NCI-H2227 (cell line): ENCODE measurements at regions not wholly inside any gene's neighbourhood (a gene's known extent, or its start where the extent isn't known, plus 50 kb on each side); places are given as distances from the start of the nearest gene placed in this dataset.

Experiments
- DNase-seq: peaks from one replicate; lab custom pipeline; 2025; ENCODE audit not compliant: unreplicated experiment; lab: John Stamatoyannopoulos, UW

DNA sequence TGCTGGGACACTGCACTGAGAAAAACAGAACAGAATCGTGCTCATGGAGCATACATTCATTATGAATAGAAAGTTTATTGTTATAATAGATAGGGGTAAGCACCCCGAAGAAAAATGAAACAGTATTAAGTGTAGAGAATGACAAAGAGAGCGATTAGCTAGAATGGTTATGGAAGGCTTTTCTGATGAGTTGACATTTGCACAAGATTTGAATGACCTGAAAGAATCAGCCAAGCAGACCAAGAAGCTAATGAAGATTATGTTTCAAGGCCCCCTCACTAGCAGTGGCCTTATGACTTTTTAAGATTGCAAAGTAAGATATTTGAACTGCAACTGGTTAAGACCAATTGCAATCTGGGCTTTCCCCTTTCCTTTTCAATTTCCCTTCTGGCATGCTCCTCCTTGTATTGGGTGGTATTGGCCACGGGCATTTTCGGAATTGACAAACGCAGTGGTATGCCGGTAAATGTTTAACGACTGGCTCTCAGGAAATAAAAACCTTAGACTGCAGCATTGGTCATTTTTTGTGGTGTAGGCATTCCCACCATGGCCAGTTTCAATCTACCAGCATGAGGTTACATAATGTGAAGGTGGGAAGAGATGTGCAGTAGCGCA, 120.0 kb upstream of the CITED2 start:
- no peak for DNase-seq

DNA sequence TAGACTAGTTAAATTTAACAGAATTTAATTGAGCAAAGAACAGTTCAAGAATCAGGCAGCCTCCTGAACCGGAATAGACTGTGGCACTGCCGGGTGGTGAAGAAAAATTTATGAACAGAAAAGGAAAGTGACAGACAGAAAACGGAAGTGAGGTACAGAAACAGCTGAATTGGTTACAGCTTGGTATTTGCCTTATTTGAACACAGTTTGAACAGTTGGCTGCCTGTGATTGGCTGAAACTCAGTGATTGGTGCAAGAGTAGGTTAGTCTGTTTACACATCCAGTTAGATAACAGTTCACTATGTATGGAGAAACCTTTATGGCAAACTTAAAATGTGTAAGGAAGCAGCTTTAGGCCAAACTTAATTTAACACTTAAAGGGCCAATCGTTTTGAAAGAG, 116.0 kb upstream of the CITED2 start:
- DNase-seq, result no peak

DNA sequence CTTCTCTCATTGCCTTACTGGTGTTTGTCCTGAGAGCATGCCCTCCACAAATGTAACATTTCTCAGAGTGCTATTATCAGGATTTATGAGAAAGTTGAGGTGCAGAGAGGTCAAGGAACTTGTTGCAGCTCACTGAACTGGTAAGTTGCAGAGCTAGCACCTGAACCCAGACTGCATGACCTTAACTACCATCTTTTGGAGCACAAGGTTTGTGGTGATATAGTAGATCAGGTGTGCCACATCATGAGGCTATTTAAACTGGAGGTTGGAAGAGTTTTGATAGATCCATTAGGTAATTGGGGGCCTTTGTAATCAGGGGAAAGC, 112.0 kb upstream of the CITED2 start:
- no peak for DNase-seq

DNA sequence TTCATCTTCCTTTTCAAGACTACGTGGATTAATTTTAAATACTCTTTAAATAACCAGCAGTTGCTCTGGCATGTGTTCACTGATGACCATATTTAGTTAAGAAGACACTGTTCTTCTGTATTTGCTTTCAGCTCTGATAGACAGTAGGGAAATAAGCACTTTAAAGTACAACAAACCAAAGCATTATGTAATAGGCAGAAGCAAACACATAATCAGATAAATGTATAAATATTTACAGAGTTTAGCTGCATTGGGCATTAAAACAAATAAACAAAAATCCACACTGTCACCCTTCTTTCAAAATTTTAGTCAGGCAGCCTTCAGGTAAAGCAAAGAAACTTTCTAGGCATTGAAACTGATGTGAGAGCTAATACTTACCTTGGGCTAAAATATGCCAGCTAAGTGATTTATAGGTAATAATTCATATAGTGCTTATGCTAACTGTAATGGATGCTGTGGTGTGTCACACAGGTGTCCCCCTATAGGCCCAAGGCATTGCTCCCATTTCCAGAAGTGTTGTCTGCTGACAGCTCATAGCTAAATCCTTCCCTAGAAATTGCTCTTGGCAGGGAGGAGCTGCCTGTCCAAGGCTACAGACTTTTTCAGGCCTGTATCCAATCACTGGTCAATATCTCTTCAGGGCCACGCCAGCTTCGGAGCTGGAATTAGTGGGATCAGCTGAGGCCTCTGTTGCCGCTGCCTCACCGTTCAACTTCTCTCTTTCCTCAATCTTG, 111.5 kb upstream of the CITED2 start:
- no peak for DNase-seq

DNA sequence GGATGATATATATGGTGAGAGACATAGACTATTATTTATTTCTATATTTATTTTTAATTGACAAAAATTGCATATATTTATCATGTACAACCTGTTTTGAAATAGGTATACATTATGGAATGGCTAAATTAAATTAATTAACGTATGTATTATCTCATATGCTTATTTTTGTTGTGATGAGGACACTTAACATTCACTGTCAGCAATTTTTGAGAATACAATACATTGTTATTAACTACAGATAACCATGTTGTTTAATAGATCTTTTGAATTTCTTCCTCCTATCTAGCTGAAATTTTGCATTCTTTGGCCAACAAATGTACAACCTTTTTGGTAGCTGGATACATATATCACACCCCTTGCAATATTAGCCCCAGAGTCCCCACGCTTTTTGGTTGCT, 110.7 kb upstream of the CITED2 start:
- DNase-seq, result no peak

DNA sequence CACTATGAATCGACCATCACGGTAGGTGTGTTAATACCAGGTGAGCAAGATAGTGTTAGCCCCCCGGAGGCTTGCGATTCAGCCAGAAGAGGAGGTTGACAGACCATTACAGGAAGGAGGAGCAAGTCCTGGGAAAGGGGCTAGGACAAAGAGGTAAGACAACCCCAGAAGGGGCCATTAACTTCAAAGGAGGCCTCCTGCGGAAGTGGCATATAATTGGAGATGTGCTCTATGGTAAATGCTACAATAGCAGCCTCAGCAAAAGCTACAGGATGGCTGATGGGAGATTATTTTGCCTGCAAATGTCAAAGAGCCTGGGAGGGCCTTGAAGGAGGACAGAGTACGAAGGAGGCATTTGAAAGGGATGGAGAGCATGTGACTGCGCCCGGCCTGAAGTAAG, 108.6 kb upstream of the CITED2 start:
- no peak for DNase-seq

DNA sequence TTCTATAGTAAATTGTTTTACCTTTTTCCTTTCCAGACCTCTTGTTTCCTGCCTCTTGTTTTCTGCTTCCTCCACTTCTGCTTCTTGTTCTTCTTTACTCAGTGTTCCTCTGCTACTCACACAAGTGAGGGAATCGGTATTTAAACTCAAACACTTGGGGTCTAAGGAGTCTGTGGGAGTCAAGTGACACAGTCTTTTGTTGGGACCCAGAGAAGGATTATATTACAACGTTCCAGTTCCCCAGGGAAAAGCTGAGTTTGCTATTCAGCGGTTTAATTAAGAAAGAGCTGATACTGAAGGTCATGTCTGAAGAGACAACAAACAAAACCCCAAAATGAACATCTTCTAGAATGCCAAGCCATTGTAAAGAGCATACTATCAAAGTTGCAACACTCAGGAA, 107.8 kb upstream of the CITED2 start:
- DNase-seq, result no peak

DNA sequence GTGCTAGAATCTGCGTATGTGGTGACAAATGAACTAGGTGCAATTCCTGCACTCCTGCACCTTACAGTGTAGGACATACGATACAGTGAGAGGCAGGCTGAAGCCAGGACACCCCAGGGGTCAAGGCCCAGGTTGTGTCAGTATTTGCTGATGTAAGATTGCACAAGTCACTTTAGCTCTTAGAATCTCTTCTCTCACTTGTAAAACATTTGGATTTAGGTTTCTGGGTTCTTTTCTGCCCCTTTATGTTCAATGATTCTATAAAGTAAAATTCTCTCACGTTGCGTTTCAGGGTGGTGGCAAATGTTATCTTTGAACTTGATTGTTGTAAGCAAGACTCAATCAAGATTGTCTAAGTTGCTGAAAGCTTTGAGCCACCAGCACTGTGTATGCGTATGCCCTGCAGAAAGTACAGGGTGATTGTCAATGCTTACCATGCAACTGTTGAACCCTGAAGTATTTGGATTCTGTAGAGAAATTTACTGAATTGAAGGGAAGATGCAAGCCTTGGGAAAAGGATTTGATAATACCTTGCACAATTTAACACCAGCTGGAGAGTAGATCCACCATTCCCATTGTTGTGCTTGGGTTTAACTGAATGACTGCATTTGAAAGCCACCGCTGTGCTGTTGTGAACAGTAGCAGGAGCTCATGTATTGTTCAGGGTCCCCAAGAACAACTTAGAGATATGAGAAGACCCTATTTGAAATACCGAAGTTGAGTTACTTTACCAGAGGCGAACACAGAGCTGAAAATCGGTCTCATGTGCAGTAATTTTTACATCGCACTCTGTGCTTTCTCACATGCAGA, 106.1 kb upstream of the CITED2 start:
- DNase-seq, result no peak

DNA sequence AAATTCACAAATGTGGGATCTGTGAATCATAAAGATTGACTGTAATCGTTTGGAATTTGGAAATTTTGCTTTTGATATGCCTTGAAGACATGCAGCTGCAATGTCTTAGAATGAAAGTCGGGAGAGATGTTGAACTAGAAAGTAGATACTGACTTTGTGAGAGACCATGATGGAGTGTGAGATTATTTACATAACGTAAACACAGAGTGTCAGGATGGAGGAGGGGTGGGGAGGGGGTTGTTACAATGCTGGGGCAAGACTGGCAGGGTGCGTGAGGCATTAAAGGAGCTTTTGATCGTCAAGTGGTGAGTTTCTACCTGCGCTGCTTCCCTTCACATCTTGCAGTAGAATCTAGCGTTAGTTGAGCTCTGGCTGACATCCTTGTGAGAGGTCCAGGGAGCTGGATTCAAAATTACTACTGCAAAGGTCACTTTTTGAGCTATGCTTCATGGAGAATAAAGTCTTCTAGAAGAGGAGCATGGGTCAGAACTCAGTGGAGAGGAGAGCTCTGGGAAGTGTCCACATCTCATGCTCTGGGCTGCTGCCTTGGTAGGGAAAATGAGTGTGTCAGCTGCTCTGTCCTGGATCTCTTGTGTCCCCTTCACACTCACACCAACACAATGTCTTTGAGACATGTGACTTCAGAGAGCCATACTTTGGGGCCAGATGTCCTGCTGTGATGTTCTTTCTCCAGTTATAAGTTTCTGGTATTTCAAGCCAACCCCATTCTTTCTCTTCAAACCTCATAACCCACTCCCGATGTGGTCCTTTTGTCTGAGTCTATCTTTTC, 105.2 kb upstream of the CITED2 start:
- DNase-seq, result no peak

DNA sequence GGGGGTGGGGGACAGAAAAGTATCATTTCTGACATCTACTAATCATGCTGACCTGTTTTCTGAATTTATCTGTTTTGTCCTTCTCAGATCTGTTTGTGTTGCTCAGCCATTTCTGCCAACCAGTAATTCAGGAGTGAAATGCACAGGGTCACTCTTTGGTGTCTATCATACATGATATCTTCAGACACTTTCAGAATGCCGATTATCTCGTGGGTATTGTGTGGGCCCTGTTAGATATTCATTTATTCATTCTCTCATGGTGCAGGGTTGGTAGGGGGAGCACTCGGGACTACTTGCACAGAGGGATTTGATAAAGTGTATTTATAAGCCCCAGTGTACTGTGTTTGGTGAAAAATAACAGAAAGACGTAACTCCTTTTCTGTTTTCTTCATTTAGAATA, 101.2 kb upstream of the CITED2 start:
- no peak for DNase-seq

DNA sequence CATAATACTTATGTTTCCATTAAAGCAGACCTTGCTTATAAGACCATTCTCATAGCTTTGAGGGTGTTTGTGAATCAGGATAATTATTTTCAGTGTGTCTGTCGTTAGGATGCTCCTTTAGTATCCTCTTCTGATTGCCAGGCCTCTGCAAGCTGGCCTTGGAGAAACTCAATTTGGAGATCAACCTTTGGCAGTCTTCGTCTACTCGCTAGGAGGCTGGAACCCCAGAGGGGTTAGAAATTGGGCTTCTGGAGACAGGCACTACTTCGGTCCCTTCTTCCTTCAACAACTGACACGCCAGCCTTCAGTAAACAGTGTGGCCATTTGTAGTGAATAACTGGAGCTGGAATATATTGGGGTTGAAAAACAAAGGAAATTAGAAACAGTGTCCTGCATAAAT, 100.8 kb upstream of the CITED2 start:
- DNase-seq, result peak; percentile 9

DNA sequence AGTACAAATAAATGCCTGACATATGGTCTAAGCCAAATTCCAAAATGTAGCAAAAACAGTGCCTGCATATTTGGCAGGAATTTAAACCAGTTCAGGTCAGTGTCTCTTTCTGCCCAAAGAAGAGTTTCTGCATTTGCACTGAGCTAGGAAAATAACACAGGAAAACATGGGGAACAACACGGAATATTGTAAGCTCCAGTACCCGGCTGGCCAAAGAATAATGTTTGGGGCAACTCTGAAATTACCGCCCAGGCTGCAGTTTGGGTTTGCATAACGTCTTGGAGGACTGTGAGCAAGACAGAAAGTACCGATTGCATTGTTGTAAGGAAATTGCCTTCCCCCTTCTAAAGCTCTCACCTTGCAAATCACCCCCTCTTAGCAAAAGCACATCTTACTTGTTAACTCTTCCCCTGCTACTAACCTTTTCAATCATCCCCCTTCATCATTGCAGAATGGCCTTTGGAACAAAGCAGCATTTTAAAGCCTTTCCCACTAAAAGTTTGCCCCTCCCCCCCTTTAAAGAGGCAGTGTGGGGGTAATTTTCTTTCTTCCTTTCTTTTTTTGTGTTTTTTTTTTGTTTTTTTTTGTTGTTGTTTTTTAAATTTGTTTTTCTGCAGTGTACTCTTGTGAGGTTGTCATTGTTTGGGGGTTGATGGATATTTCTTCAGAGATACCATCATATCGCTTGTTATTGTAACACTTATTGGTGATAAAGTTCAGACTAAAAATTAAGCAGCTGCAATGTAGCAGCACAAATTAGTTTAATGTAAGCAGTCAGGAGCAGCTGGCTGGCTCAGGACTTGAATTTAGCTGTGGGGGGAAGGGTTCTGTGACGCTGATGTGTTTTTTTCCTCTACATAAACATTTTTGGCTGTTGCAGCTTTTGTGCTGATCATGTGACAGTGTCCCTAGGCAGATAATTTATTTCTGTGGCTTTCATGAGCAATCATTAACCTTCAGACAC, 100.0 kb upstream of the CITED2 start:
- DNase-seq, result peak; percentile 66

DNA sequence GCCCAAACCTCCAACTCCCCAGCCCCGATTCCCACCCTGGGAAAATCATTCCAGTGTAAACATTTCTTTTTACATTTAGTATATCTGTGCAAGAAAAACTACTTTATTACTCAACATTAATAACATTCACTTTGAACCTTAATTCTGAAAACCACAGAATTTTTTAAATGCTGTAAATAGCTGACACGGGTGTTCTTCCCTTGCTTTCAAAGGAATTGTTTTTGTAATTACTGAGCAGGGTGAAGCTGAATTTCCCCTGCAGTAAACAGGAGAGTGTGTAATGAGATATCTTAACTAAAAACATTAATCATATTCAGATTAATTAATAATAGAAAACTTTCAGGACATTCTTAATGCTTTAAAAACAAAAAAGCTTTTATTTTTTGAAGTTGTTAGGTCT, 99.3 kb upstream of the CITED2 start:
- DNase-seq, result no peak

DNA sequence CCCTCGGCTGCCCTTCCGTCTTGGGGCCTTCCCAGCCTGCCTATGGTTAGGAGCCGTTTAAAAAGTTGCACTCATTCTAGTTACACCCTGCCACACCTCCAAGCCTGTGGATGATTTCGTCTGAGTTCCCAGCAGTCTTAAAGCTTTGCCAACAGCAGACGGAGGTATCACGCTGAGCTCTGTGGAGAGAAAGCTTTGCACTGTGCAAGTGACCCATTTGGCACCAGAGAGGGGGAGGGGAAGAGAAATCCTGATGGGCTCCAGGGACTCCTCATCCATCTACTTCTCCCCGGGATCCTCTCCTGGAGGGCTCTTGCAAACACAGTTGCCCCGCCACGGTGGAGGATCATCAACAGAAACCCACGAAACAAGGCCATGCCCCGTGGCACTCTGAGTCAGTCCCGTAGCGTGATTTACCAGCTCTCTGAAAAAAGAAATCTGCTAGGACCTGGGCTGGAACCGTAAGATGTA, 98.8 kb upstream of the CITED2 start:
- DNase-seq, result peak; percentile 54

DNA sequence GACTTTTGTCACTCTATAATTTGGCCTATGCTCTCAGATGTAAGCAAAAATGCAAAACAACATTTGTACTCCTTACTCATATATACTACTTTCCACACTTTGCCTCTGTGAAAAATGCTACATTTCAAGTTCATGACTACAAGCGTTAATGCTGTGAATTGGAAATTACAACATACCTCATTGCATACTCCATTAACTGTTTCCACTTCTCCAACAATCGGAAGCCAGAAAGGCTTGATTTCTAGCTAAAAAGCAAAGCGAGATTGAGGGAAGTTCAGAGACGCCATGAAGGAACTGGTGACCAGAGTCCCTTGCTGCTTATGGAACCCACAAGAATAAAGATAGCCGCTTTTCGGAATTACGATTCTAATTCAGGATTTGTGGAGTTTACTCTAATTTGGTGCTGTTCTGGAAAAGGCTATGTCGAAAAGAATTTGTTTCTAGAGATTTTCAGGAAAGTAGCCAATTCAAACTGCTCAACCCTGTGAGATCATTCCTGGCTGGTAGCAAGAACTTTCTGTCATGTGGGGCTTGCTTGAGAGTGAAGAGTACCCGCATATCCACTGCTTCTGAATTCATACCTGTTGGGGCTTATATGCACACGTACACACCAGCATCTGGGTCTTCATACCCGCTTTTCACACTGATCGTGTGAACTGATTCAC, 98.0 kb upstream of the CITED2 start:
- no peak for DNase-seq

DNA sequence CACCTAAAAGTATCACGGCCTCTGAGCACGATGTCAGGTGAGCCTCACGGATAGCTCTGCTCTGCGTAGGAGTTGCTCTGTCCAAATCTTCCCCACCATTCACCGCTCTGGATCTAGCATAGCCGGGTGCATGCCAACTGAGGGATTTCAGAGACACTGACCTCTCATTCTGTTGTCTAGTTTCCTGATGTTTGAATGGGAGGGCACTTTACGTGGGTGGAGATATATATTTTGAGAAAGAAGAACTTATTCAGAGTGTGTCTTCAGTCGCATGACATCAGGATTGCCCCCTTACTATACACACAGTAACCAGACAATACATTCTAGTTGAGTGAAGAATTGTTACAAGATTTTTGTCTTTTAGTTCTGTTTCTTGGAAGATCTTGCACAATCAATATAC, 96.5 kb upstream of the CITED2 start:
- no peak for DNase-seq

DNA sequence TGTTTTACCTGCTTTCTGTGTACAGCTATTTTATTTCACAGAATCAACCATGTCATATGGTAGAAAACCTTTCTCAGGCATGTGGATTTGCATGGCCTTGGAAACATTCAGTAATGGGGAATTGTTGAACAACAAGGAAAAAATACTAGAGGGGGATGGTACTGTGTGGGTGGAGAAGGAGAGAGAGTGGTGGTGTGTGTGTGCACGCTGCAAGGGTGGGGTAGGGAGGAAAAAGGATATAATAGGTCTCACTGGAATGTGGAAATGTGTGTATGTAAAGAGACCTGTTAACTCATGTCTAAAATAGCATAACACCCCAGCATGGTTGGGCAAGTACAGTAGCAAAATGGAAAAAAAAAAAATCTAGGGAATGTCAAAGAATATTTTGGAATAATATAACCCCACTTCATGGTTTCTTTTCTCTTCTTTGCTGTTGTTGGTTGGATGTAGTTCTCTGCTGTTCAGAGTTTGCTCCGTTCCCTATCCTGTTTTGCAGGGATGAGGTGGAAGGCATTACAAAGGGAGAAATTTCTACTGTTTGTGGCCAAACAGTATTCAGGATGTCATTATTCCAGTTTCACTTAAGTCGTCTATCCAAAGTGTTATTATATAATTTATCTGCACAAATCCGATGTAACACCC, 93.9 kb upstream of the CITED2 start:
- no peak for DNase-seq

DNA sequence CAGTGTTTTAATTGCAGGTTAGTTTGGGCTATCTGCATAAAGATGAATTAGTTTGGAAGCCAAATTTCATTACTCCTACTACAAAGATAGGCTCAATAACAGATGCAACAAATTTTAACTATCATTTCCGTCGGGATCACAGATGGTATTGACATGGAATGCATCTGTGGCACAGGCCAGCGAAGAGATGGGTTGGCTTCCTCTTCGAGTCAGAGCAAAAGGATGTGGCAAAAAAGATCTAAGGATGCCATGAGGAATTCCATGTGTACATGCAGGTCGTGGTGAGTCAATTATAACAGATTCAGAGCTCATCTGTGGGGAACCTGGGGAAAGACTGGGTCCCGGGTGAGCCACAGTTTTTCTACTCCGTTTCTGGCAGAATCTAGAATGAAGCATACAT, 83.0 kb upstream of the CITED2 start:
- no peak for DNase-seq

DNA sequence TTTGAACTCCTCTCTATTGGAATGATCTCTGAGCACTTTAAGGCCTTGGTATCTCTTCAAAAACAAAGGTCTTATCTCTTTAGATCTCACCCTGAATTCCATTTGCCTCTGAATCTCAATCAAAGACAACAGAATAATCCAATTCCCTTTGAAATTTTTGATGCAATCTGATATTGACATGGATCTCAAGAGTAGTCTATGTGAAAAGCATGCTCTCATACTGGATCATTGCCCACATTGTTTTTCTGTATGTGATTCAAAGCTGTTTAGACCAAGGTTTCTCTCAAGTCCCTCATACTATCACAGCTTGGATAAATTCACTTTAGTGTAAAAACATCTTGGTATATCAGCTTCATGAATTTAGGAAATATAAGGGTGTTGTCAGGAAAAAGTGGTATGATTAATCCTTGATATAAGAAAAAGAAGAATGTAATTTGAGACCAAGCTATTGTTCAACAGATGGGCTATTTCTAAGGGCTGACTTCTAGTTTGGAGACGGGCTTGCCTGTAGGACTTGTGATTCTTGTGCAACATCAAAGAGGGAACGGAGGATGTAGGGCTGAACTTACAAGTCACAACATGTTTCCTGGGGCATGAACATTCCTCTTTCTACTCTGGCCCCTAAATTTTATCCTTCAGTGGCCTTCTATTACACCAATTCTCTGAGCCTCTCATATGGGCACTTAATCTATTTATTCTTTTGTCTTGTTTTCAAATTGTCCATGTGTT, 77.9 kb upstream of the CITED2 start:
- no peak for DNase-seq
